Right lobe of liver (tissue), 4 donors: ENCODE measurements at regions not wholly inside any gene's neighbourhood (a gene's known extent, or its start where the extent isn't known, plus 50 kb on each side); places are given as distances from the start of the nearest gene placed in this dataset.

Experiments used
- POLR2A ChIP-seq: fragments of 450-650 bp; IDR thresholded peaks from one replicate; pipeline ENCODE4 v1.6.1; 2017; ENCODE audit warnings: antibody characterized with exemption, mild to moderate bottlenecking
- TF ChIP-seq, protein P1 (sequence below), 4 donors: fragments of 200-600 bp in 3 of 4; fragments of 450-650 bp in 1 of 4; IDR thresholded peaks; one replicate each; pipeline versions ENCODE4 v1.5.1 to v1.8.0; 2016 to 2022; ENCODE audit warnings: antibody characterized with exemption in 4 of 4, mild to moderate bottlenecking in 2 of 4
- donor health status: DM: no; HTN: no; CAD: no.
- donor health status: DM: no; HTN: no; CAD: no.
- donor health status: DM: no; HTN: yes; CAD: no.

DNA sequence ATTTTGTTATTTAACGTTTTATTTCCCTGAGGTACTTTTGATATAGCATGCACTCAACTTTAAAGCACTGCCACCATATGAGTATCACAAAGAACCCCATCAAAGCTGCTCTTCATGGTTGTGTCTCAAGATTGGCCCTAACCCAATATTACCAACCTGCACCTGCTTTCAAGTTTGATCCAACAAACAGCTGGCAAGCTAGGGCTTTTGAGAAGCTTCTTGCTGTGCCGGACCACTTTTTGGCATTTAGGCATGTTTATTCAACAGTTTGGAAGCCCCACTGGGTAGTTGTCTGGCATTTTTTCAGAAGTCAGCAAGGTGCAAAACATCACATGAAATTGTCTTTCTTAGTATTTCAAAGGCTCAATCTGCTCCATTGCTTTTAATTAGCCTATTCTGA, 137.2 kb upstream of the PLEKHA5 start:
- TF ChIP-seq, protein P1, sequence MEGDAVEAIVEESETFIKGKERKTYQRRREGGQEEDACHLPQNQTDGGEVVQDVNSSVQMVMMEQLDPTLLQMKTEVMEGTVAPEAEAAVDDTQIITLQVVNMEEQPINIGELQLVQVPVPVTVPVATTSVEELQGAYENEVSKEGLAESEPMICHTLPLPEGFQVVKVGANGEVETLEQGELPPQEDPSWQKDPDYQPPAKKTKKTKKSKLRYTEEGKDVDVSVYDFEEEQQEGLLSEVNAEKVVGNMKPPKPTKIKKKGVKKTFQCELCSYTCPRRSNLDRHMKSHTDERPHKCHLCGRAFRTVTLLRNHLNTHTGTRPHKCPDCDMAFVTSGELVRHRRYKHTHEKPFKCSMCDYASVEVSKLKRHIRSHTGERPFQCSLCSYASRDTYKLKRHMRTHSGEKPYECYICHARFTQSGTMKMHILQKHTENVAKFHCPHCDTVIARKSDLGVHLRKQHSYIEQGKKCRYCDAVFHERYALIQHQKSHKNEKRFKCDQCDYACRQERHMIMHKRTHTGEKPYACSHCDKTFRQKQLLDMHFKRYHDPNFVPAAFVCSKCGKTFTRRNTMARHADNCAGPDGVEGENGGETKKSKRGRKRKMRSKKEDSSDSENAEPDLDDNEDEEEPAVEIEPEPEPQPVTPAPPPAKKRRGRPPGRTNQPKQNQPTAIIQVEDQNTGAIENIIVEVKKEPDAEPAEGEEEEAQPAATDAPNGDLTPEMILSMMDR (IDR thresholded peaks at IDR 0.05), result no peak
- no peak for TF ChIP-seq POLR2A
